ENCODE measurements at regions not wholly inside any gene's neighbourhood (a gene's known extent, or its start where the extent isn't known, plus 50 kb on each side); places are given as distances from the start of the nearest gene placed in this dataset.

DNA sequence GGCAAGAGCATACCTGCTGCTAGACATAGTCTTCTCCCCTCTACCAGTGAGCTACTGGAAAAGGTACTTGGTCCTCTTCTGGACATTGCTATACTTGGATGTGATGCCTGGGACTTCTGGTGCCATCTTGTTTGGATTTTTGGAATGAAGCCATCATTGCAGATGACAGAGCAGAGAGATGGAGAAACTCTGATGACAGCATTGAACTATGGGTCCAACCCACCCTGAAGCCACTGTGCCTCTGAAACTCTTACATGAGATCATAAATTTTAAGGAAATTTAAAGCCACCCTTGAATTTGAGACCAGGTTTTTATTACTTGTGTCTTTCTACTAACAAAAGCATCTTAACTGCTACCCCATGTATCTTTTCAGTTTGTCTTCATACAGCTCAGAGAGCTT, 151.1 kb upstream of the SMIM23 start:
- no peak overlapping the region for H3K27ac ChIP-seq (ENCODE audit: low read length)
- H2AFZ ChIP-seq (ENCODE audit: low read depth, low read length), result no peak overlapping the region
- no peaks in the 10 kb centered on the region for H3K9me3 ChIP-seq (ENCODE audit: low read length)
- no peaks in the 10 kb centered on the region for H3K9me2 ChIP-seq (ENCODE audit: insufficient read depth, low read length)
- H3K9ac ChIP-seq (ENCODE audit: low read length), result no peak overlapping the region
- no peaks in the 10 kb centered on the region for H4K20me1 ChIP-seq (ENCODE audit: insufficient read depth)
- peaks cover 16% of the 10 kb centered on the region for H3K27me3 ChIP-seq (ENCODE audit: insufficient read depth, low read depth, low read length)
- no peaks in the 10 kb centered on the region for H3K79me2 ChIP-seq (replicated peaks; ENCODE audit: insufficient read depth, low read length)
- TF ChIP-seq EZH2 (IDR thresholded peaks at IDR 0.05; ENCODE audit: borderline replicate concordance, insufficient read depth, low read length, poor library complexity, severe bottlenecking) (no peak), TAF1 (IDR thresholded peaks at IDR 0.05; ENCODE audit: low read depth) (no peak), RAD21 (conservative IDR thresholded peaks at IDR 0.05) (no peak), EP300 (conservative IDR thresholded peaks at IDR 0.05; ENCODE audit: poor library complexity, severe bottlenecking) (no peak), MXI1 (conservative IDR thresholded peaks at IDR 0.05; ENCODE audit: poor library complexity, severe bottlenecking) (no peak), POLR2AphosphoS5 (IDR thresholded peaks at IDR 0.05) (no peak), SMC3 (conservative IDR thresholded peaks at IDR 0.05; ENCODE audit: poor library complexity) (no peak)
- TF ChIP-seq, protein P1, sequence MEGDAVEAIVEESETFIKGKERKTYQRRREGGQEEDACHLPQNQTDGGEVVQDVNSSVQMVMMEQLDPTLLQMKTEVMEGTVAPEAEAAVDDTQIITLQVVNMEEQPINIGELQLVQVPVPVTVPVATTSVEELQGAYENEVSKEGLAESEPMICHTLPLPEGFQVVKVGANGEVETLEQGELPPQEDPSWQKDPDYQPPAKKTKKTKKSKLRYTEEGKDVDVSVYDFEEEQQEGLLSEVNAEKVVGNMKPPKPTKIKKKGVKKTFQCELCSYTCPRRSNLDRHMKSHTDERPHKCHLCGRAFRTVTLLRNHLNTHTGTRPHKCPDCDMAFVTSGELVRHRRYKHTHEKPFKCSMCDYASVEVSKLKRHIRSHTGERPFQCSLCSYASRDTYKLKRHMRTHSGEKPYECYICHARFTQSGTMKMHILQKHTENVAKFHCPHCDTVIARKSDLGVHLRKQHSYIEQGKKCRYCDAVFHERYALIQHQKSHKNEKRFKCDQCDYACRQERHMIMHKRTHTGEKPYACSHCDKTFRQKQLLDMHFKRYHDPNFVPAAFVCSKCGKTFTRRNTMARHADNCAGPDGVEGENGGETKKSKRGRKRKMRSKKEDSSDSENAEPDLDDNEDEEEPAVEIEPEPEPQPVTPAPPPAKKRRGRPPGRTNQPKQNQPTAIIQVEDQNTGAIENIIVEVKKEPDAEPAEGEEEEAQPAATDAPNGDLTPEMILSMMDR (IDR thresholded peaks at IDR 0.05; ENCODE audit: poor library complexity, severe bottlenecking), result no peak
- no peak overlapping the region for H3K4me2 ChIP-seq (ENCODE audit: low read length)
- H3K4me3 ChIP-seq (ENCODE audit: low read length), result no peak overlapping the region
- no peaks in the 10 kb centered on the region for H3F3A ChIP-seq (ENCODE audit: insufficient read depth, low read length, poor library complexity, severe bottlenecking)
- H3K36me3 ChIP-seq (ENCODE audit: insufficient read depth, low read length), result no peaks in the 10 kb centered on the region

DNA sequence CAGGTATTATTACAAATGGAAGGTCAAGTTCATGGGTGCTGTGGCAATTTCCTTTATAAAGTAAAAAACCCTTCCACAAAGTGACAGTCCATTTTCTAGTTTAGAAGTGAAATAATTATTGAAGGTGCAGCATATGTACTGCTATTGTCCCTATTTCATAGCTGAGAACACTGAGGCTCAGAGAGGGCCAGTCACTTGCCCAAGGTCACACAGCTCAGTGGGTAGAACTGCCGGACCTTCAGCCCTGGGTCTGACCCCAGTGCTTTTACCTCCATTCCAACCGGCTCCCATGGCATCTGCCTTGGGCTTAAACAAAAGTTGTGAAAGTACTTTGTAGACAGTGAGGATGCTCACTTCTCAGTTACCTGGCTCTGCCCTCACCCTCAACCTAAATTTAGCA, 150.6 kb upstream of the SMIM23 start:
- no peaks in the 10 kb centered on the region for H3F3A ChIP-seq (ENCODE audit: insufficient read depth, low read length, poor library complexity, severe bottlenecking)
- H3K9me2 ChIP-seq (ENCODE audit: insufficient read depth, low read length), result no peaks in the 10 kb centered on the region
- H4K20me1 ChIP-seq (ENCODE audit: insufficient read depth), result no peaks in the 10 kb centered on the region
- no peak overlapping the region for H2AFZ ChIP-seq (ENCODE audit: low read depth, low read length)
- H3K4me3 ChIP-seq (ENCODE audit: low read length), result no peak overlapping the region
- no peaks in the 10 kb centered on the region for H3K79me2 ChIP-seq (replicated peaks; ENCODE audit: insufficient read depth, low read length)
- H3K9me3 ChIP-seq (ENCODE audit: low read length), result no peaks in the 10 kb centered on the region
- no peaks in the 10 kb centered on the region for H3K36me3 ChIP-seq (ENCODE audit: insufficient read depth, low read length)
- H3K27ac ChIP-seq (ENCODE audit: low read length), result no peak overlapping the region
- H3K9ac ChIP-seq (ENCODE audit: low read length), result no peak overlapping the region
- no peak overlapping the region for H3K4me2 ChIP-seq (ENCODE audit: low read length)
- TF ChIP-seq SMC3 (conservative IDR thresholded peaks at IDR 0.05; ENCODE audit: poor library complexity) (no peak), MXI1 (conservative IDR thresholded peaks at IDR 0.05; ENCODE audit: poor library complexity, severe bottlenecking) (no peak), POLR2AphosphoS5 (IDR thresholded peaks at IDR 0.05) (no peak), RAD21 (conservative IDR thresholded peaks at IDR 0.05) (no peak), TAF1 (IDR thresholded peaks at IDR 0.05; ENCODE audit: low read depth) (no peak), EP300 (conservative IDR thresholded peaks at IDR 0.05; ENCODE audit: poor library complexity, severe bottlenecking) (no peak), EZH2 (IDR thresholded peaks at IDR 0.05; ENCODE audit: borderline replicate concordance, insufficient read depth, low read length, poor library complexity, severe bottlenecking) (no peak)
- TF ChIP-seq, protein P1 (IDR thresholded peaks at IDR 0.05; ENCODE audit: poor library complexity, severe bottlenecking), result no peak
- TF ChIP-seq, protein P2, sequence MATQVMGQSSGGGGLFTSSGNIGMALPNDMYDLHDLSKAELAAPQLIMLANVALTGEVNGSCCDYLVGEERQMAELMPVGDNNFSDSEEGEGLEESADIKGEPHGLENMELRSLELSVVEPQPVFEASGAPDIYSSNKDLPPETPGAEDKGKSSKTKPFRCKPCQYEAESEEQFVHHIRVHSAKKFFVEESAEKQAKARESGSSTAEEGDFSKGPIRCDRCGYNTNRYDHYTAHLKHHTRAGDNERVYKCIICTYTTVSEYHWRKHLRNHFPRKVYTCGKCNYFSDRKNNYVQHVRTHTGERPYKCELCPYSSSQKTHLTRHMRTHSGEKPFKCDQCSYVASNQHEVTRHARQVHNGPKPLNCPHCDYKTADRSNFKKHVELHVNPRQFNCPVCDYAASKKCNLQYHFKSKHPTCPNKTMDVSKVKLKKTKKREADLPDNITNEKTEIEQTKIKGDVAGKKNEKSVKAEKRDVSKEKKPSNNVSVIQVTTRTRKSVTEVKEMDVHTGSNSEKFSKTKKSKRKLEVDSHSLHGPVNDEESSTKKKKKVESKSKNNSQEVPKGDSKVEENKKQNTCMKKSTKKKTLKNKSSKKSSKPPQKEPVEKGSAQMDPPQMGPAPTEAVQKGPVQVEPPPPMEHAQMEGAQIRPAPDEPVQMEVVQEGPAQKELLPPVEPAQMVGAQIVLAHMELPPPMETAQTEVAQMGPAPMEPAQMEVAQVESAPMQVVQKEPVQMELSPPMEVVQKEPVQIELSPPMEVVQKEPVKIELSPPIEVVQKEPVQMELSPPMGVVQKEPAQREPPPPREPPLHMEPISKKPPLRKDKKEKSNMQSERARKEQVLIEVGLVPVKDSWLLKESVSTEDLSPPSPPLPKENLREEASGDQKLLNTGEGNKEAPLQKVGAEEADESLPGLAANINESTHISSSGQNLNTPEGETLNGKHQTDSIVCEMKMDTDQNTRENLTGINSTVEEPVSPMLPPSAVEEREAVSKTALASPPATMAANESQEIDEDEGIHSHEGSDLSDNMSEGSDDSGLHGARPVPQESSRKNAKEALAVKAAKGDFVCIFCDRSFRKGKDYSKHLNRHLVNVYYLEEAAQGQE (IDR thresholded peaks at IDR 0.05; ENCODE audit: borderline replicate concordance), result no peak
- peaks cover 11% of the 10 kb centered on the region for H3K27me3 ChIP-seq (ENCODE audit: insufficient read depth, low read depth, low read length)

All from neural cell (in vitro differentiated cells).